ENCODE measurements at regions not wholly inside any gene's neighbourhood (a gene's known extent, or its start where the extent isn't known, plus 50 kb on each side); places are given as distances from the start of the nearest gene placed in this dataset.

GRCh38 chr2:212915121-212915782 lies 236.2 kb downstream of the IKZF2 start:
- ATAC-seq (no peak), DNase-seq (ENCODE audit: missing footprints) (no peak)
- intact Hi-C loops (cut with DNase I), result no loop called here

GRCh38 chr2:212914392-212914791 lies 237.0 kb downstream of the IKZF2 start:
- ATAC-seq (no peak), DNase-seq (ENCODE audit: missing footprints) (no peak)
- intact Hi-C loops (cut with DNase I), result no loop called here

DNA sequence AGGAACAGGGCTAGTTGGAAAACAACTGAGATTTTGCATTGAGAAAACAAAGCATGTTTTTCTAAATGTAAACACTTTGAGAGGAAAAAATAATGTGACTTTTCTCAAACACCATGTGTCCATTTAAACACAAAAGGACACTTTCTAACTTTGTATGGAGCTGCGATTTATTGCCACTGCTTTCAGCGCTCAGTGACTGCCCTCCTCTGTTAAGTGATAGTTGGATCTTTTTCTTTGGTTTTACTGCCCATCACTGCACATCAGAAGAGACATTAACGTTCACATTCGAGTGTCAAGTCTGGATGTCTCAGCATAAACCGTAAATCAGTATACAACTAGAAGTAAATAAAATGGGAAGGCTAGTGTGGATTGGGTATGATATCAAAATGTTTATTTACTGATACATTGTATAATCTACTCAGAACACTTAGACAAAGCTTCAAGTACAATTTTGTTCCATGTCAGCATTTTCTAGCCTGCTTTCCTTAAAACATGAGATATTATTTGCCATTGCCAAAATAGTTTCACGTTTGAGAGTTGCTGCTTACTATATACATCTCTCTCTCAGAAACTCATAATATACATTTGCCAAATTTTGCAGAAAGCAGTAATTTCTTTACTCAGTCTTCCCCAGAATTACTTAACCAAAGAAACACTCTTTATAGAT lies 237.6 kb downstream of the IKZF2 start:
- no peak for DNase-seq (ENCODE audit: missing footprints)
- no peak for ATAC-seq
- intact Hi-C loops (cut with DNase I), result no loop called here

- ATAC-seq, result no peak
- intact Hi-C loops (cut with DNase I), result no loop called here
- peak; percentile 59 for DNase-seq (ENCODE audit: missing footprints)
Measured at GRCh38 chr2:212912445-212913103, 238.8 kb downstream of the IKZF2 start.

DNA sequence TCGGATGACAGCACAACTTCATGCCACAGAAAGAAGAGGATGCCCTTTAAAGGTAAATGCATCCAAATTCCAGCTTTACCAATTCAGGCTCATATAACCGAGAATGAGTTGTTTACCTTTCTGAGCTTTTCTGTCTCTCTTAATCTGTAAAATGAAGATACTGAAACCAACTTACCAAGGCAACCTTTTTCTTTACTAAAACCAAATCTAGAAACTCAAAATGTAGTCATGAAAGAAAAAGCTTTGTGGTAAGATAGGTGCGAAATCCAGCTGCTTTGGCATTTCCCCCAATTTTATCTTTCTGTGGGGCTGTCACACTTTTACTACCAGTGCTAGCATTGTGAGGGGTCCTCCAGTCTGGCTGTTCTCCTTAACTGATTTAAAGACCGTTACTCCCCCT lies 240.4 kb downstream of the IKZF2 start:
- no peak for ATAC-seq
- intact Hi-C loops (cut with DNase I), result no loop called here
- DNase-seq (ENCODE audit: missing footprints), result no peak

GRCh38 chr2:212908682-212909435 lies 242.6 kb downstream of the IKZF2 start:
- intact Hi-C loops (cut with DNase I), result no loop called here
- ATAC-seq, result no peak
- no peak for DNase-seq (ENCODE audit: missing footprints)

GRCh38 chr2:212908031-212908430 lies 243.4 kb downstream of the IKZF2 start:
- ATAC-seq (no peak), DNase-seq (ENCODE audit: missing footprints) (no peak)
- intact Hi-C loops (cut with DNase I), result no loop called here

- DNase-seq (ENCODE audit: missing footprints) (no peak), ATAC-seq (no peak)
- intact Hi-C loops (cut with DNase I), result no loop called here
Measured at GRCh38 chr2:212906620-212907019, 244.8 kb downstream of the IKZF2 start.

DNA sequence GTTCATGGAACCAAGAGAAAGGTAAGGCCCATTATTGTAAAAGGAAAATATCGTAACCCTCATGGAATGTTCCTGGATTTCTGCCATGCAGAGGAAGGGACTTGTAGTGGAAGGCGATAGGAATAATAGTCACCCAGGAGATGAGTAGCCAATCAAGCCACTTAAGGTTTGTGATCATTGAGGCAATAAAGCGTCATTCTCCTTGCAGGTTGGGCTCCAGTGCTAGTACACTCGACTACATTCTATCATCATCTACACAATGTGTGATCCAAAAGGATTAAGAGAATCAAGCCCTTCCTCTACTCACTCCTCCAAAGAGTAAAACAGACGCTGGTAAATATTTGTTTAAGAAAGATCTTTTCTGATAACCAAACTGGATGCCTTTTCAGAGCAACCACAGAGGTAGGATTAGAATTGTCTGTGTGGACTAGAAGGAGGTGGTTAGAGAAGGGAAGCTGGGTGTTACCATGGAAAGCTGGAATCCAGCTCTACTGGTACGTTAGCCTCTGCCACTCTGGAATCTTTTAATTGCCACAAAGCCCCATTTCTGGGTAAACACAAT lies 245.7 kb downstream of the IKZF2 start:
- no peak for ATAC-seq

GRCh38 chr2:212904646-212905045 lies 246.8 kb downstream of the IKZF2 start:
- DNase-seq (ENCODE audit: missing footprints), result no peak
- ATAC-seq, result no peak
- intact Hi-C loops (cut with DNase I), result no loop called here

More for the DNA sequence above, 245.7 kb downstream of the IKZF2 start:
- DNase-seq (ENCODE audit: missing footprints), result no peak
- intact Hi-C loops (cut with DNase I), result no loop called here

- ATAC-seq, result no peak
- intact Hi-C loops (cut with DNase I), result no loop called here
Measured at GRCh38 chr2:212903413-212903812, 248.0 kb downstream of the IKZF2 start.

DNA sequence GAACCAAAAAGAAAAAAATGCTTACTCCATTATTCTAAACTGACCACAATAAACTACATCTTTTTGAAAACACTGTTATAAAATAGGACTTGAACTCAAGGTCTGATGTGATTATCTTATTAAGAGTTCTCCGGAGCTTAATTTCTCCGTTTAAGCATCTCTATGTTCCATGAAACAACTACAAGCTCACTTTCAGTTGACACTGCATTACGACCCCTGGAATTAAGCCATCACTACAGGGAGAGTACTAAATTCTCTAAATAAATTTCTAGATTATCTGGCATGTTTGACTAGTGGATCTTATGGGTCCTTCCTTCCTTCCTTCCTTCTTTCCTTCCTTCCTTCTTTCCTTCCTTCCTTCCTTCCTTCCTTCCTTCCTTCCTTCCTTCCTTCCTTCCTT lies 249.0 kb downstream of the IKZF2 start:
- DNase-seq (ENCODE audit: missing footprints) (no peak), ATAC-seq (no peak)
- intact Hi-C loops (cut with DNase I), result no loop called here

More at GRCh38 chr2:212903413-212903812, 248.0 kb downstream of the IKZF2 start:
- no peak for DNase-seq (ENCODE audit: missing footprints)

GRCh38 chr2:212901604-212902275 lies 249.7 kb downstream of the IKZF2 start:
- DNase-seq (ENCODE audit: missing footprints), result no peak
- no peak for ATAC-seq
- intact Hi-C loops (cut with DNase I), result no loop called here

GRCh38 chr2:212900715-212901114 lies 250.7 kb downstream of the IKZF2 start:
- no peak for DNase-seq (ENCODE audit: missing footprints)
- ATAC-seq, result no peak
- intact Hi-C loops (cut with DNase I), result no loop called here

DNA sequence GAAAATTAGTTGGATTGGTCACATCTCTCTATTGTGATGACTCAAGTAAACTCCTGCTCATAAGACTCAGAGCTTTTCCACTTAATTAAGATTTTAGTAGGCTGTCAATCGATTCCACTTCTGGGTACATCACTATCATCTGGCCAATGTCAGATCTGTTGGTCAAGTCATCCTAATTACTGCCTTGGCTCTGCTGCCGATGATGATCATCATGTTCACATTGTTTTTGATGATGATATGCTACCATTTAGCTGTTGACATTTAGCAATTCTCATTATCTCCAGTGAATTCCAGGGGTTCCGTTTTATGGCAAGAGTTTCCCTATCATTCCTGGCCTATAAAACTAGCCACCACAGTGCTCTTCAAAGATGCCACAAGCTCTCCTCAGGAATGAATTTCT lies 253.4 kb downstream of the IKZF2 start:
- DNase-seq (ENCODE audit: missing footprints) (no peak), ATAC-seq (no peak)
- intact Hi-C loops (cut with DNase I), result loop anchor here (10.0 kb wide), 1 partner anchor 123 kb away; no protein-coding TSS in a partner anchor

- ATAC-seq, result no peak
- intact Hi-C loops (cut with DNase I), result loop anchor here (10.0 kb wide), 1 partner anchor 122 kb away; no protein-coding TSS in a partner anchor
- no peak for DNase-seq (ENCODE audit: missing footprints)
Measured at GRCh38 chr2:212897296-212897695, 254.1 kb downstream of the IKZF2 start.

DNA sequence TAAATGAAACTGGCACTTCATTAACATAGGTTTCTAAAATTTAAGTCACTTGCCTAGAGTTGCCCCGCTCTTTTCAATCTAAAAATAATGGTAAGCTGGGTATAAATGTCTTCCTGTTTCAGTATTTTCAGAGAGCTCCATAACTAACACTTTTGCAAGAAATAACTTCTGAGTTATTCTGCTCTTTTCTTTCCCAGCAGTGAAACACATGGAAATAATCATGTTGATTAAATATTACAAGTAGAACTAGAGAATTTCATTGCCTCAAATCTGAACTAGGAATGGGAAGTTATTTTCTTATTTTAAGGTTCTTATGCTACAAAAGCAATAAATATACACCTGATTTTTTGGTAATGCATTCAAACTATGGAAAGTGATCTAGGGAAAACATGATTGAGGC lies 257.4 kb downstream of the IKZF2 start:
- ATAC-seq (no peak), DNase-seq (ENCODE audit: missing footprints) (no peak)
- intact Hi-C loops (cut with DNase I), result loop anchor here (5.0 to 10.0 kb wide), 2 partner anchors 119 to 207 kb away; no protein-coding TSS in a partner anchor

GRCh38 chr2:212893216-212893615 lies 258.2 kb downstream of the IKZF2 start:
- intact Hi-C loops (cut with DNase I), result loop anchor here (5.0 to 10.0 kb wide), 2 partner anchors 118 to 206 kb away; no protein-coding TSS in a partner anchor
- ATAC-seq, result no peak
- no peak for DNase-seq (ENCODE audit: missing footprints)
